G401.6 (cell line): ENCODE measurements at regions not wholly inside any gene's neighbourhood (a gene's known extent, or its start where the extent isn't known, plus 50 kb on each side); places are given as distances from the start of the nearest gene placed in this dataset.
"Not testable (repeated sequence)": the region's sequence is repeated elsewhere in the genome, so short reads cannot be mapped to it uniquely, and the experiment has no call there.

ENCODE experiments used
- FAIRE-seq: peaks from 2 replicates; lab custom pipeline; 2012; peaks lifted over from hg19 to GRCh38; lab: Jason Lieb, UNC

DNA sequence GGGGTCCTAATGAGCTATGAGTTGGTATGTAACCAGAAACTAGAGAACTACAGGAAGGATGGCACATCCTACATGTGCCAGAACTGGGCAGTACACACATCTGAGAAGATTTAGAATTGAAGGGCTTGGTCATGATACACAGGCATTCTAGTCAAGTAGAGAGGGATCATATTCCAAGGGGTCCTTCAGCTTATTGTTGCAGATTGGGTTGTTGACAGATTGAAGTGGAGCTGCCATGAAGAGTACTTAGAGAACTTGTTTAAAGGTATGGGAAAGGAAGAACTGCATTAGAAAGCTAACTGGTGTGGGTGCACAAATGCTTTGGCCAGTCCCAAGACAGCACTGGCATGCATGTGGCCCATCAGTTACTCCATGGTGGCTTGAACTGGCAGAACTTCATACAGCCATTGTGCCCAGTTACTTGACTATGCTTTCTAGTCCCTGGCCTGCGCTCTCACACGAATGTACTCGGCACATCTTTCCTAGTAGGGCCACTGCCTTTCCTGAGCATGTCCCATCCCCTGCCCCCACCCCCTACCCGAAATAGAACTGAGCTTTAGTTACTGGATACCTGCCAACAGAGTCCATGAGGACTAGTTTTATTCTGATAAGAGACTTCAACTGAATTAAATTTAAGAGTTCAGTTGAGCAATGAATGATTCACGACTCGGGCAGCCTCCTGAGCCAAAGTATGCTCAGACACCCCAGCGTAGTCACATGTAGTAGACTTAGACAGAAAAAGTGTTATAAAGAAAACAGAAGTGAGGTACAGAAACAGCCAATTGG is 64.0 kb downstream of the CCNG2 start:
- no peak for FAIRE-seq

- FAIRE-seq, result no peak
Measured at GRCh38 chr4:77225022-77225421, 68.0 kb downstream of the CCNG2 start.

GRCh38 chr4:77226939-77227705 is 70.1 kb downstream of the CCNG2 start:
- no peak for FAIRE-seq

DNA sequence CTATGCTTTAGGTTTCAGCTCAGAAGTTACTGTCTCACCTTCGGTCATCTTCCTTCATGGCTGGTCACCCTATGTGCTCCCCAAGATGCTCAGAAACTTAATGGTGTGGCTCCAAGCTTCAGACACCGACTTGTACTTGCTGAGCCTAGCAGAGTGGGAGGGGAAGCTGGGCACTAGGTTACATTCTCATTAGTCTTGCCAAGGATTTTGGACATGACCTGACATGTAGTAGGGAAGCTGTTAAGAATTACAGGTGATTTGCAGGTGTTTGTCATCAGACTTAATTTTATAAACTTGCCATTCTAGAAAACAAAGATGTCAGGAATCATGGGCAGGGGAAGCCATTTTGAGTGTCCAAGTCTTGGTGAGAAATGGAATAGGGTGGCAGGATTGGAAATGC is 72.4 kb downstream of the CCNG2 start:
- no peak for FAIRE-seq

- no peak for FAIRE-seq
Measured at GRCh38 chr4:77232653-77233052, 75.6 kb downstream of the CCNG2 start.

DNA sequence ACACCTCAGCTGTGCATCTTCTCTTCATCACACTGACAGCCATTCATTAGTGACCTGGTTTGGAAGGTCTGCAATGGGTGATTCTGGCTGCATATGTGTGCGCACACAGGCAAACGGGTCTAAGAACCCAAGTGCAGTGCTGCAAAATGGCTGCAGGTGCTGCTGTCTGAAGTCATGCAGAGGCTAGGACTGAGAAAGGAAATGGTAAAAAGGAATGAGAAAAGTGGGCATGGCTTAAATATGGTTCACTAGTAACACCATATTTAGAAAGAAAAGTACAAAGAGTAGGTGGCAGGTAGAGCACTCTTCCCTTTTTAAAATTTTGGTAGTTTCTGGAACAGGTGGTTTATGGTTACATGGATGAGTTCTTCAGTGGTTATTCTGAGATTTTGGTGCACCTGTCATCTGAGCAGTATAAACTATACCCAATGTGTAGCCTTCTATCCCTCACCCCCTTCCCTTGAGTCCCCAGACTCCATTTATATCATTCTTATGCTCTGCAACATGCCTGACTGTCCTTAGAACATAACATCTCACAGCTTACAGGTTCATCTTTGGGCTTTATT is 78.4 kb downstream of the CCNG2 start:
- no peak for FAIRE-seq

- FAIRE-seq, result no peak
Measured at GRCh38 chr4:77236806-77237205, 79.8 kb downstream of the CCNG2 start.

- no peak for FAIRE-seq
Measured at GRCh38 chr4:77240469-77241066, 83.6 kb downstream of the CCNG2 start.

DNA sequence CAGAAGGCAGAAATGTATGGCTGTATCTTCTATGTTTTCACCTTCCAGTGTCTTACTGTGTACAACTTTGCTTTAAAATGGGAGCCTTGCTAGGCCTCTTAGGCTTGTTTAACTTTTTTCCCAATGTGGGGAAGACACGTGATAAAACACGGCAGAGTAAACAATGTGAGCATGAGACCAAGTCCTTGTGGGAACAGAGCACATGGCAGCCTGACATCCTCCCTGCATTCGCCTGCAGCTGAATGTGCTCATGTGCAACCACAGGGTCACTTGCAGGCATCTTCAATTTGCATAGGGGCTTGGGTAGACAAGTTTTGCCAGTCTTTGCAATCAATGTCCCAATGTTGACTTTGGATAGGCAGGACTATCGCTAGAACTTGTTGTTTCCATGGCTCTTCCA is 91.8 kb downstream of the CCNG2 start:
- FAIRE-seq, result no peak

- FAIRE-seq, result no peak
Measured at GRCh38 chr4:77251751-77252150, 94.7 kb downstream of the CCNG2 start.

- FAIRE-seq, result no peak
Measured at GRCh38 chr4:77263247-77263646, 106.2 kb downstream of the CCNG2 start.

- FAIRE-seq, result not testable (repeated sequence)
Measured at GRCh38 chr4:77263976-77264375, 107.0 kb downstream of the CCNG2 start.

GRCh38 chr4:77264826-77265225 is 107.8 kb downstream of the CCNG2 start:
- FAIRE-seq, result no peak

DNA sequence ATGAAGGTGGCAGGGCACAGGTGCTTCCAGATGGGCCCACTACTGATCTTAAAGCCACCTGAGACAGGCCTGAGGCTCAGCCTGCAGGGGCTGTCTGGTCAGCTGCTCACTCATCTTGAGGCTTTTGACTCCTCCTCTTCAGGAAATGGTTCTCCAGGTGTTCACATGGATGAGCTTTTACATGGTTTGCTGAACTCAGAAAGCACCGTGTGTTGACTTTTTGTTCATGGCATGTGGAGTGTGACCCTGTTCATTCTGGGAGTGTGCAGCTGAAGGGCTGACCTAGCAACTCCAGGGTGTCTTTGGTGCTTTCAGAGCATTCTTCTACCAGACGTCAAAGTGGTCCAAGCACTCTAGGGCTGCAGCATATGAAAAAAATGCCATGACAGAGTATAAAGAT is 111.1 kb downstream of the CCNG2 start:
- FAIRE-seq, result no peak

DNA sequence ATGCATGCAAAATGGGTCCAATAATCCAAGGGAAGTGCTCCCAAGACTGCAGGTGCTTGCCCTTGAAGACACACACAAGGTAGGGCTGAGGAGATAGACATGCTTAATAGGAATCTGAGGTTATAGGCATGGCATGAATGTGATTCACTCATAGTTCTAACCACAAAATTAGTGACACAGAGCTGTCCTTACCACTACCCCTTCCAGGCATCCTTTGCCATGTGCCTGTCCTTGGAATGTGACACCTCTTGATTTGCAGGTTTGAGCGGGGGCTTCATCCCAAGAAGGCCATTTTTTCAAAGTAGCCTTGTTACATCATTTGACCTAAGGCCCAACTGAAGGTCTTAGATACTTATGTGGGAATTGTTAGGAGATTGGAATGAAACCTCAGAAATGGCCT is 112.5 kb downstream of the CCNG2 start:
- FAIRE-seq, result no peak

DNA sequence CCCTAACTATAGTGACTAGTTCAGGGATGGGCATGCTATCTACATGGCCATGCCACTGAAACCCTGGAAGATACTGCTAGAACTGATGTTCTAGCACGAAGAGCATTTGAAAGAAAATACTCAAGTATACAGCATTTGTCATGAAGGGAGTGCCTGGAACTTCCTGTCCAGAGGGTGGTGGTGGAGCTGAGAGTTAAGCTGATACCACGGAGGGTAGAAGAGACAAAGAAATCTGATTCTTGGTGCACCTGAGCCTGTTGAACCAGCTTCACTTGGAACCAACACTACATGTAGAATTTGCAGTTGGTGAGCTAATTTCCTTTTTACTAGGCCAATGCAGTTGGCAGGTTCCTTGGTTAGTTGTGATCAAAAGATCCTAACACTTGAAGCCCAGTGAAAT is 116.4 kb downstream of the CCNG2 start:
- FAIRE-seq, result no peak

- FAIRE-seq, result not testable (repeated sequence)
Measured at GRCh38 chr4:77279114-77279513, 122.1 kb downstream of the CCNG2 start.

GRCh38 chr4:77282305-77282704 is 125.3 kb downstream of the CCNG2 start:
- FAIRE-seq, result no peak

DNA sequence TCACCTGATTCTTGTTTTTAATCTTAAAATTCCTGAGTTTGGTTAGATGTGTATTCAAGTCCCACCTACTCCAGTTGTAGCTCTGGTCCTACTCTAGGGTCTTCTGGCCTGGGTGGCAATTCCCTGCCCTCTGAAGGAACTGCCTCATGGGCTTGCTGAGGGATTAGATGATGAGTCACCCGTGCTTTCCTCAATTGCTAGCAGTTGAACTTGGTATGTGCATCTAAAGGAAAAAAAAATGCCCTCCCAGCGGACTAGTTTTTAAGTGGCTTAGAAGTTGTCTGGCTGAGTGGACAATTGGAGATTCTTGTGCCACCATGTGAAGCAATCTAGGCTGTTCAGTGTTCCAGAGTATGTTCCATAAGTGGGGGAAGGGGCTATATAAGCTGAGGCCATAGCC is 127.0 kb downstream of the CCNG2 start:
- FAIRE-seq, result no peak

- no peak for FAIRE-seq
Measured at GRCh38 chr4:77286906-77287305, 129.9 kb downstream of the CCNG2 start.

GRCh38 chr4:77293426-77293825 is 136.4 kb downstream of the CCNG2 start:
- FAIRE-seq, result no peak

GRCh38 chr4:77300996-77301395 is 144.0 kb downstream of the CCNG2 start:
- FAIRE-seq, result not testable (repeated sequence)

GRCh38 chr4:77305766-77306165 is 148.8 kb downstream of the CCNG2 start:
- no peak for FAIRE-seq
